ENCODE measurements at regions not wholly inside any gene's neighbourhood (a gene's known extent, or its start where the extent isn't known, plus 50 kb on each side); places are given as distances from the start of the nearest gene placed in this dataset.
A peak's percentile ranks its signal among the peaks of the same experiment; 100 is the strongest.

DNA sequence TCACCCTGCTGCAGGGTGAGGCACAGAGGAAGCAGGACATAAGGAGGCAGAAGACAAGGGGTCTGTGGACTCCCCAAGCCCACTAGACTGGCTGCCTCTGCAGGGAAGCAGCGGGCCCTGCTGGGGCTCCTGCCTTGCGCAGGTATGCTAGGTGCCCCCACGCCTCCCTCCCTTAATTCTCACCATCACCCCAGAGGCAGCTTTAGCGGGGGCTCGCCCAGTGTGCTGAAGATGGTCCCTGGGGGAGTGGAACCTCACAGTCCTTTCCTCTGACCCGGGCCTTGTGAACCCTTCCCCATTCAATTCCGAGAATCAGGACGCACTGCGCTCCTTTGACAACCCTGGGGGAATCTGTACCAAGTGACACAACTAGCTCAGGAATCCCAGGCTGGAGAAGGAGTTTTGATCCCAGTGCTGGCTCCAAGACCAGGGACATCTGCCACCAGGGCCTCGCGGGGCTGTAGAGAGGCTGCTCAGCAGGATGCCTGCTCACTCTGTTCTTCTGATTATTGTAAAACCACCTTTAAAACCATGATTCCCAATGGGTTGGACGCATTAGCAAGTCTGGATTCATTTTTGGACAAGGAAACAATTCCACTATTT, 468.4 kb downstream of the TCERG1L start:
- no peak for ATAC-seq

GRCh38 chr10:130844310-130844709, 467.2 kb downstream of the TCERG1L start:
- DNase-seq (ENCODE audit: low spot score) = no peak
- ATAC-seq = no peak

More for the DNA sequence above, 468.4 kb downstream of the TCERG1L start:
- DNase-seq (ENCODE audit: low spot score) = no peak

GRCh38 chr10:130847170-130847569, 464.4 kb downstream of the TCERG1L start:
- DNase-seq (ENCODE audit: low spot score) = no peak
- no peak for ATAC-seq

- DNase-seq (ENCODE audit: low spot score) (no peak), ATAC-seq (no peak)
These were observed 462.7 kb downstream of the TCERG1L start for GRCh38 chr10:130848855-130849254.

DNA sequence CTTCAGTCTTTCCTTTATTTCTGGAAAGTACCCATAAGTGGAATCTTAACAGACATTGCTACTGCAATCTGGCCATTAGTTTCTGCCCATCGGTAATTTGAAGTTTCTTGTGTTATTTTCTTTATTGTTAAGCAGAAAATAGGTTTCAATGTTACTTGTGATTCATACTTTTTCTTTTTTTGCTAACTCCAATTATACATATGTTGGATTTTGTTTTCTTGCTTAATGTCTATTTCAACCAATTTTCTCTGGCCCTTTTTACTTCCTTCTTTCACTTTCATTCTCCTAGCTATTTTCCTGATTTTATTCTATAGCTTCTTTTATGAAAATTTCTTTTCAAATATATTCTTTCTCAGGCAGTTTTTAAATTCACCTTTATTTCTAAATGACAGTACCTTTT, 457.4 kb downstream of the TCERG1L start:
- no peak for DNase-seq (ENCODE audit: low spot score)
- no peak for ATAC-seq

GRCh38 chr10:130857631-130858295, 453.8 kb downstream of the TCERG1L start:
- DNase-seq (ENCODE audit: low spot score) = peak; percentile 22

DNA sequence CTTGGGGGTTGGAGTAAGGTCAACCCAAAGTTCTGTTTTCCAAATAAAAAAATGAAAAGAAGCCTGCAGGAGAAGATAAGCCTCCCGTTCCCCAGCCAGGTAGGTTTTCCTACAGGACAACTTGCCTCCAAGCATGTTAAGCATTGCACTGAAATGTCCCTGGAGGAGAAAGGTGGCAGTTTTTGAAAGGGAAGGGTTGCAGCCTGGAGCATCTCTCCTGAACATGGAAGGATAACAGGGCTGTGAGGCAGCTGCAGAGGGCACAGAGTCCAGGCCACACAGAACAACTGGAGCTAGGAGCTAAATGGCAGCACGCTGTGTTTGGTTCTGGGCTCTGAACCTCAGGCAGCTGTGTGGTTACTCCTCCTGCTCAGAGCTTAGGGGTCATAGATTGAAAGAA, 452.9 kb downstream of the TCERG1L start:
- ATAC-seq (no peak), DNase-seq (ENCODE audit: low spot score) (no peak)

More at GRCh38 chr10:130857631-130858295, 453.8 kb downstream of the TCERG1L start:
- no peak for ATAC-seq

GRCh38 chr10:130859427-130859826, 452.1 kb downstream of the TCERG1L start:
- ATAC-seq (no peak), DNase-seq (ENCODE audit: low spot score) (peak; percentile 34)

GRCh38 chr10:130862122-130862521, 449.4 kb downstream of the TCERG1L start:
- ATAC-seq (no peak), DNase-seq (ENCODE audit: low spot score) (no peak)

- no peak for DNase-seq (ENCODE audit: low spot score)
- no peak for ATAC-seq
These were observed 448.9 kb downstream of the TCERG1L start for GRCh38 chr10:130862626-130863025.

DNA sequence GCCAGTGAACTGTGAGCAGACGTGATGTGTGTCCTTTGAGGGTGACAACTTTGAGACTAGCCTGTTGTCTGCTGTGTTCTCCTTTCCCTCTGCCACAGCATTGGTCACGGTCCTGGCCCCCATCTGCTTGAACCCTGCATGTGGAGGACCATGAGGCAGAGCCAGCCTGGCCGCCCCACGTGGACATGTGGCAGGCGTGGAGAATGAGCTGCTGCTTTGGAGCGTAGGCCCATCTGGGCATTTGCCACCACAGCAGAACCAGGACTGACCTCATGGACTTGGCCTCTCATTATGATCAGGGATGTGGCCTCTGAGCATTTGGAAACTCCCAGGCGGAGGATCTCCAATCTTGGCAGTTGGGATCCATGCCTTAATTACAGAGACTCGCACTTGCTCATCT, 448.5 kb downstream of the TCERG1L start:
- DNase-seq (ENCODE audit: low spot score) (no peak), ATAC-seq (no peak)

DNA sequence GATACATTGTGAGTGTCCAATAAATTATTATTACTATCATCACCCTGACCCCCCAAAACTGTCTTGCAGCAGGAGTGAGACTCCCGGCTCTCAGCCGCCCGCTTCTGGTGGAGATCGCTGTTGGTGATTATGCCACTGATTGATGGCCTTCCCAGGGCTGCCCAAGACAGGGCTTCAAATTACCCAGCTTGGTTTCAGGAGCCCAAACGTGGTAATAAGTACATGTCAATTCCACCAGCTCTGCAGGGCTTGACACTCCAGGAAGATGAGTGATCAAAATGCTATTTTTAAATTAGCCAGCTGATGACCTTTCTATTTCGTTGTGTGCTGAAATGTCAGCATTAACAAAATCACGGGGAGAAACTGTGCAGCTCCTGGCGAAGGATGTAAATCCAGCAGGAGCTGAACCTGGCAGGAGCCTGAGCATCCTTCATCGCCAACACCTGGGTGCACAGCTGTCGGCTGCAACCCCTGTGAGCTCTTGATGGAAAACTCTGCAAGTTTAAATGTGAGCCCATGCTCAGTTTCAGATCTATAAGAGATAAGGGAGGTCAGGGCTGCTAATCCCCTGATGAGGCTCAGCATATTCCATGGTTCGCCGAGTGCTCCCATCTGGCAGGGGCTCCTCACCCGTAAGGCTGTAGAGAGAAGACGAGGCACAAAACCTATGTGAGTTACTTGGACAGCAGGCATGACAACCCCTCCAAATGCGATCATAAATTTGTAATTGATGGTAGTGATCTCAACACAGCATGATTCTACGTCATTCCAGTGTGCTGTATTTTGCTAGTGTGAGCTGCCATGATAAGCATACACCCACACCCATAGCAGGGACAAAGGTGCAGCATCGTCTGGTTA, 446.3 kb downstream of the TCERG1L start:
- no peak for DNase-seq (ENCODE audit: low spot score)

GRCh38 chr10:130866857-130867256, 444.7 kb downstream of the TCERG1L start:
- ATAC-seq = no peak

More for the DNA sequence above, 446.3 kb downstream of the TCERG1L start:
- no peak for ATAC-seq

GRCh38 chr10:130867446-130868194, 443.9 kb downstream of the TCERG1L start:
- DNase-seq (ENCODE audit: low spot score) (peak; percentile 27), ATAC-seq (no peak)

More at GRCh38 chr10:130866857-130867256, 444.7 kb downstream of the TCERG1L start:
- no peak for DNase-seq (ENCODE audit: low spot score)

GRCh38 chr10:130869179-130869841, 442.2 kb downstream of the TCERG1L start:
- DNase-seq (ENCODE audit: low spot score) = peak; percentile 8
- ATAC-seq = no peak

GRCh38 chr10:130871406-130871805, 440.1 kb downstream of the TCERG1L start:
- ATAC-seq (no peak), DNase-seq (ENCODE audit: low spot score) (no peak)

- ATAC-seq (no peak), DNase-seq (ENCODE audit: low spot score) (no peak)
These were observed 437.9 kb downstream of the TCERG1L start for GRCh38 chr10:130873636-130874035.

GRCh38 chr10:130875116-130875515, 436.4 kb downstream of the TCERG1L start:
- ATAC-seq = no peak
- DNase-seq (ENCODE audit: low spot score) = no peak

DNA sequence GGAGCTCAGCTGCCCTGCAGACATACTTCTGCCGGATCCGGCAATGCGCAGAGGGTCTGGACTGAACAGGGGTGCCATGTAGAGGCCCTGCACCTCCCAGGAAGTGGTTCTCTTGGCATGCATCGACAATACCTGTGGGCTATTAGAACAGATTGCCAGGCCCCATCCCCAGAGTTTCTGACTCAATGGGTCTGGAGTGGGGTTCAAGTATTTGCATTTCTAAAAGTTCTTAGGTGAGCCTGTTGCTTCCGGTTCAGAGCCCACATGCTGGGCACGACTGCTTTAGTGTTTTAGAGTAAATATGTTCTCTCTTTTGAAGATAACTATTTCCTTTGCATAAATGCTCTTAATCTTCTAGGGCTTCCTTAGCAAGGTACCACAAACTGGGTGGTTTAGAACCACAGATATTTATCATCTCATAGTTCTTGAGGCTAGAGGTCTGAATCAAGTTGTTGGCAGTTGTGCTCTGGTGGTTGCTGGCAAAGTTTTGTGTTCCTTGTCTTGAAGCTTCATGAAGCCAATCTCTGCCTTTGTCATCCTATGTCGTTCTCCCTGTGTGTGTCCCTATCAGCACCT, 435.5 kb downstream of the TCERG1L start:
- ATAC-seq = no peak

GRCh38 chr10:130877126-130877525, 434.4 kb downstream of the TCERG1L start:
- no peak for ATAC-seq
- DNase-seq (ENCODE audit: low spot score) = no peak

More for the DNA sequence above, 435.5 kb downstream of the TCERG1L start:
- no peak for DNase-seq (ENCODE audit: low spot score)

Data from left lobe of liver (tissue), 2 donors.